ENCODE measurements at regions not wholly inside any gene's neighbourhood (a gene's known extent, or its start where the extent isn't known, plus 50 kb on each side); places are given as distances from the start of the nearest gene placed in this dataset.

GRCh38 chr2:40034198-40034597 is 255.1 kb upstream of the THUMPD2 start:
- Histone ChIP-seq H3K9ac (ENCODE audit: low read length) (no peak overlapping the region), H3K27me3 (ENCODE audit: insufficient read depth, low read length) (no peaks in the 10 kb centered on the region), H3K79me2 (ENCODE audit: control insufficient read depth, insufficient read depth, low read length, poor library complexity) (no peaks in the 10 kb centered on the region), H3K27ac (ENCODE audit: low read depth, low read length) (no peak overlapping the region), H2BK5ac (ENCODE audit: low read depth, low read length, poor library complexity) (no peak overlapping the region), H3K4ac (ENCODE audit: low read depth, low read length) (no peak overlapping the region), H4K91ac (ENCODE audit: low read depth, low read length) (no peak overlapping the region), H3K14ac (ENCODE audit: low read length) (no peak overlapping the region), H3K4me1 (ENCODE audit: control insufficient read depth in 1 of 2, insufficient read depth in 2 of 2, low read length in 2 of 2) (no peaks in the 10 kb centered on the region), H3K36me3 (ENCODE audit: control insufficient read depth in 1 of 2, insufficient read depth in 2 of 2, low read length in 2 of 2) (no peaks in the 10 kb centered on the region), H3K4me3 (ENCODE audit: low read depth, low read length) (no peak overlapping the region), H4K8ac (ENCODE audit: low read depth, low read length) (no peak overlapping the region), H3K9me3 (ENCODE audit: insufficient read depth, low read depth, low read length) (peaks cover 2% of the 10 kb centered on the region), H4K12ac (ENCODE audit: low read depth, low read length) (no peak overlapping the region), H3K4me2 (ENCODE audit: low read length) (no peak overlapping the region), H2AFZ (ENCODE audit: insufficient read depth, low read length, poor library complexity) (no peak overlapping the region), H3K18ac (ENCODE audit: low read length) (no peak overlapping the region), H3K79me1 (ENCODE audit: low read length) (no peaks in the 10 kb centered on the region), H2AK5ac (ENCODE audit: low read length) (no peak overlapping the region), H2BK120ac (ENCODE audit: insufficient read depth, low read length, poor library complexity) (no peak overlapping the region), H2BK12ac (ENCODE audit: low read length) (no peak overlapping the region), H3K23ac (ENCODE audit: low read length) (no peak overlapping the region)
- DNase-seq: no peak
- no CpG with 5 or more reads among the region's 3 CpGs for WGBS (ENCODE audit: extremely low coverage, insufficient coverage, insufficient read length)

- Histone ChIP-seq H2BK5ac (ENCODE audit: low read depth, low read length, poor library complexity) (no peak overlapping the region), H3K4me1 (ENCODE audit: control insufficient read depth in 1 of 2, insufficient read depth in 2 of 2, low read length in 2 of 2) (no peaks in the 10 kb centered on the region), H3K23ac (ENCODE audit: low read length) (no peak overlapping the region), H2BK12ac (ENCODE audit: low read length) (no peak overlapping the region), H4K91ac (ENCODE audit: low read depth, low read length) (no peak overlapping the region), H4K12ac (ENCODE audit: low read depth, low read length) (no peak overlapping the region), H3K79me1 (ENCODE audit: low read length) (no peaks in the 10 kb centered on the region), H3K4ac (ENCODE audit: low read depth, low read length) (no peak overlapping the region), H3K27ac (ENCODE audit: low read depth, low read length) (no peak overlapping the region), H3K36me3 (ENCODE audit: control insufficient read depth in 1 of 2, insufficient read depth in 2 of 2, low read length in 2 of 2) (no peaks in the 10 kb centered on the region), H2BK120ac (ENCODE audit: insufficient read depth, low read length, poor library complexity) (no peak overlapping the region), H3K27me3 (ENCODE audit: insufficient read depth, low read length) (no peaks in the 10 kb centered on the region), H3K9me3 (ENCODE audit: insufficient read depth, low read depth, low read length) (peaks cover 2% of the 10 kb centered on the region), H2AFZ (ENCODE audit: insufficient read depth, low read length, poor library complexity) (no peak overlapping the region), H4K8ac (ENCODE audit: low read depth, low read length) (no peak overlapping the region), H3K18ac (ENCODE audit: low read length) (no peak overlapping the region), H3K4me2 (ENCODE audit: low read length) (no peak overlapping the region), H3K9ac (ENCODE audit: low read length) (no peak overlapping the region), H2AK5ac (ENCODE audit: low read length) (no peak overlapping the region), H3K14ac (ENCODE audit: low read length) (no peak overlapping the region), H3K79me2 (ENCODE audit: control insufficient read depth, insufficient read depth, low read length, poor library complexity) (no peaks in the 10 kb centered on the region), H3K4me3 (ENCODE audit: low read depth, low read length) (no peak overlapping the region)
- no peak for DNase-seq
- no CpG with 5 or more reads among the region's 4 CpGs for WGBS (ENCODE audit: extremely low coverage, insufficient coverage, insufficient read length)
These were observed 254.7 kb upstream of the THUMPD2 start for GRCh38 chr2:40033781-40034180.

- Histone ChIP-seq H3K4me3 (ENCODE audit: low read depth, low read length) (no peak overlapping the region), H3K27ac (ENCODE audit: low read depth, low read length) (no peak overlapping the region), H3K9ac (ENCODE audit: low read length) (no peak overlapping the region), H4K12ac (ENCODE audit: low read depth, low read length) (no peak overlapping the region), H3K18ac (ENCODE audit: low read length) (no peak overlapping the region), H2BK120ac (ENCODE audit: insufficient read depth, low read length, poor library complexity) (no peak overlapping the region), H3K79me2 (ENCODE audit: control insufficient read depth, insufficient read depth, low read length, poor library complexity) (no peaks in the 10 kb centered on the region), H3K23ac (ENCODE audit: low read length) (no peak overlapping the region), H3K4ac (ENCODE audit: low read depth, low read length) (no peak overlapping the region), H3K4me1 (ENCODE audit: control insufficient read depth in 1 of 2, insufficient read depth in 2 of 2, low read length in 2 of 2) (no peaks in the 10 kb centered on the region), H3K9me3 (ENCODE audit: insufficient read depth, low read depth, low read length) (peaks cover 2% of the 10 kb centered on the region), H2BK5ac (ENCODE audit: low read depth, low read length, poor library complexity) (no peak overlapping the region), H3K4me2 (ENCODE audit: low read length) (no peak overlapping the region), H2AFZ (ENCODE audit: insufficient read depth, low read length, poor library complexity) (no peak overlapping the region), H2BK12ac (ENCODE audit: low read length) (no peak overlapping the region), H3K79me1 (ENCODE audit: low read length) (no peaks in the 10 kb centered on the region), H4K8ac (ENCODE audit: low read depth, low read length) (no peak overlapping the region), H3K27me3 (ENCODE audit: insufficient read depth, low read length) (no peaks in the 10 kb centered on the region), H3K14ac (ENCODE audit: low read length) (no peak overlapping the region), H2AK5ac (ENCODE audit: low read length) (no peak overlapping the region), H3K36me3 (ENCODE audit: control insufficient read depth in 1 of 2, insufficient read depth in 2 of 2, low read length in 2 of 2) (no peaks in the 10 kb centered on the region), H4K91ac (ENCODE audit: low read depth, low read length) (no peak overlapping the region)
- no CpG with 5 or more reads among the region's 2 CpGs for whole genome bisulfite sequencing (ENCODE audit: extremely low coverage, insufficient coverage, insufficient read length)
- DNase-seq: peak; percentile 44 to 81
These were observed 253.7 kb upstream of the THUMPD2 start for GRCh38 chr2:40032650-40033319.

- DNase-seq: no peak
- Histone ChIP-seq H3K18ac (ENCODE audit: low read length) (no peak overlapping the region), H3K4me2 (ENCODE audit: low read length) (no peak overlapping the region), H4K12ac (ENCODE audit: low read depth, low read length) (no peak overlapping the region), H2BK12ac (ENCODE audit: low read length) (no peak overlapping the region), H2BK120ac (ENCODE audit: insufficient read depth, low read length, poor library complexity) (no peak overlapping the region), H3K14ac (ENCODE audit: low read length) (no peak overlapping the region), H3K23ac (ENCODE audit: low read length) (no peak overlapping the region), H3K4me1 (ENCODE audit: control insufficient read depth in 1 of 2, insufficient read depth in 2 of 2, low read length in 2 of 2) (no peaks in the 10 kb centered on the region), H3K4ac (ENCODE audit: low read depth, low read length) (no peak overlapping the region), H2AK5ac (ENCODE audit: low read length) (no peak overlapping the region), H3K4me3 (ENCODE audit: low read depth, low read length) (no peak overlapping the region), H3K36me3 (ENCODE audit: control insufficient read depth in 1 of 2, insufficient read depth in 2 of 2, low read length in 2 of 2) (no peaks in the 10 kb centered on the region), H3K27me3 (ENCODE audit: insufficient read depth, low read length) (no peaks in the 10 kb centered on the region), H3K9ac (ENCODE audit: low read length) (no peak overlapping the region), H2BK5ac (ENCODE audit: low read depth, low read length, poor library complexity) (no peak overlapping the region), H3K27ac (ENCODE audit: low read depth, low read length) (no peak overlapping the region), H4K8ac (ENCODE audit: low read depth, low read length) (no peak overlapping the region), H4K91ac (ENCODE audit: low read depth, low read length) (no peak overlapping the region), H2AFZ (ENCODE audit: insufficient read depth, low read length, poor library complexity) (no peak overlapping the region), H3K79me2 (ENCODE audit: control insufficient read depth, insufficient read depth, low read length, poor library complexity) (no peaks in the 10 kb centered on the region), H3K9me3 (ENCODE audit: insufficient read depth, low read depth, low read length) (no peaks in the 10 kb centered on the region), H3K79me1 (ENCODE audit: low read length) (no peaks in the 10 kb centered on the region)
- WGBS (ENCODE audit: extremely low coverage, insufficient coverage, insufficient read length): no CpG with 5 or more reads among the region's 2 CpGs
These were observed 251.5 kb upstream of the THUMPD2 start for GRCh38 chr2:40030456-40030975.

All from trophoblast cell (in vitro differentiated cells and primary cell).